Neural progenitor cell (in vitro differentiated cells): ENCODE measurements at regions not wholly inside any gene's neighbourhood (a gene's known extent, or its start where the extent isn't known, plus 50 kb on each side); places are given as distances from the start of the nearest gene placed in this dataset.

Experiments used
- EZH2 ChIP-seq: fragments of 200-600 bp; sonication (generic); IDR thresholded peaks from 2 replicates; pipeline ENCODE4 v1.6.1; 2017; ENCODE audit warnings: antibody characterized with exemption, mild to moderate bottlenecking, moderate library complexity
- TF ChIP-seq, protein P1 (sequence below): fragments of 200-600 bp; sonication (generic); IDR thresholded peaks from 2 replicates; pipeline ENCODE4 v1.5.1; 2017; ENCODE audit warnings: antibody characterized with exemption, mild to moderate bottlenecking

DNA sequence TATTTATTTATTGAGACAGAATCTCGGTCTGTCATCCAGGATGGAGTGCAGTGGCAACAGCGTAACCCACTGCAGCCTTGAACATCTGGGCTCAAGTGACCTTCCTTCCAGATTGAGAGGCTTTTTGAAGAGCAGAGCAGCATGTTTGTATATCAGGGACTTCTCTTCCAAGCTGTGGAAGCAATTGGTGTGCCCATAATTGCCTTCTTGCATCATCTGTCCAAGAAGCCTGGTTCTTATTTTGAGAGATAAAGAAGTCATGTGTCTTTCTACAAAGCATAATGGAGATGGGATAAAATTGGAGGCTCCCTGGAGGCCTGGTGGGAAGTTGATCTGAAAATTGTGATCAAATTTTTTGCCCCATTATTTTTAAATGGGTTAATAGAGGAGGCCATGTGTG, 183.8 kb upstream of the MCTP2 start:
- TF ChIP-seq, protein P1, sequence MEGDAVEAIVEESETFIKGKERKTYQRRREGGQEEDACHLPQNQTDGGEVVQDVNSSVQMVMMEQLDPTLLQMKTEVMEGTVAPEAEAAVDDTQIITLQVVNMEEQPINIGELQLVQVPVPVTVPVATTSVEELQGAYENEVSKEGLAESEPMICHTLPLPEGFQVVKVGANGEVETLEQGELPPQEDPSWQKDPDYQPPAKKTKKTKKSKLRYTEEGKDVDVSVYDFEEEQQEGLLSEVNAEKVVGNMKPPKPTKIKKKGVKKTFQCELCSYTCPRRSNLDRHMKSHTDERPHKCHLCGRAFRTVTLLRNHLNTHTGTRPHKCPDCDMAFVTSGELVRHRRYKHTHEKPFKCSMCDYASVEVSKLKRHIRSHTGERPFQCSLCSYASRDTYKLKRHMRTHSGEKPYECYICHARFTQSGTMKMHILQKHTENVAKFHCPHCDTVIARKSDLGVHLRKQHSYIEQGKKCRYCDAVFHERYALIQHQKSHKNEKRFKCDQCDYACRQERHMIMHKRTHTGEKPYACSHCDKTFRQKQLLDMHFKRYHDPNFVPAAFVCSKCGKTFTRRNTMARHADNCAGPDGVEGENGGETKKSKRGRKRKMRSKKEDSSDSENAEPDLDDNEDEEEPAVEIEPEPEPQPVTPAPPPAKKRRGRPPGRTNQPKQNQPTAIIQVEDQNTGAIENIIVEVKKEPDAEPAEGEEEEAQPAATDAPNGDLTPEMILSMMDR: no peak
- no peak for TF ChIP-seq EZH2
